Islet precursor cell (in vitro differentiated cells): ENCODE measurements at regions not wholly inside any gene's neighbourhood (a gene's known extent, or its start where the extent isn't known, plus 50 kb on each side); places are given as distances from the start of the nearest gene placed in this dataset.

Source experiments
- DNase-seq: peaks from one replicate; pipeline ENCODE4 v3.0.0-alpha.2; 2018

GRCh38 chr20:23249541-23249940, 101.0 kb upstream of the NXT1 start:
- DNase-seq: no peak

- peak; percentile 26 for DNase-seq
Measured at GRCh38 chr20:23248461-23248882, 102.1 kb upstream of the NXT1 start.

GRCh38 chr20:23246717-23247664, 103.6 kb upstream of the NXT1 start:
- DNase-seq: no peak

- peak; percentile 77 for DNase-seq
Measured at GRCh38 chr20:23245553-23246181, 104.9 kb upstream of the NXT1 start.

GRCh38 chr20:23244916-23245552, 105.6 kb upstream of the NXT1 start:
- peak; percentile 24 for DNase-seq

GRCh38 chr20:23244156-23244915, 106.3 kb upstream of the NXT1 start:
- peak; percentile 47 for DNase-seq

GRCh38 chr20:23243791-23244155, 106.8 kb upstream of the NXT1 start:
- no peak for DNase-seq

GRCh38 chr20:23242556-23243180, 107.9 kb upstream of the NXT1 start:
- DNase-seq: no peak

- peak; percentile 35 for DNase-seq
Measured at GRCh38 chr20:23242104-23242503, 108.5 kb upstream of the NXT1 start.

GRCh38 chr20:23241416-23241815, 109.2 kb upstream of the NXT1 start:
- peak; percentile 36 for DNase-seq

GRCh38 chr20:23240519-23240918, 110.1 kb upstream of the NXT1 start:
- DNase-seq: no peak

- DNase-seq: no peak
Measured at GRCh38 chr20:23237201-23237600, 113.4 kb upstream of the NXT1 start.

- peak; percentile 79 for DNase-seq
Measured at GRCh38 chr20:23235173-23236027, 115.2 kb upstream of the NXT1 start.

GRCh38 chr20:23234311-23235078, 116.1 kb upstream of the NXT1 start:
- peak; percentile 33 for DNase-seq

GRCh38 chr20:23233341-23233740, 117.2 kb upstream of the NXT1 start:
- DNase-seq: no peak

- no peak for DNase-seq
Measured at GRCh38 chr20:23232679-23233308, 117.8 kb upstream of the NXT1 start.

GRCh38 chr20:23232219-23232581, 118.4 kb upstream of the NXT1 start:
- peak; percentile 53 for DNase-seq

- no peak for DNase-seq
Measured at GRCh38 chr20:23231561-23232218, 118.9 kb upstream of the NXT1 start.

- DNase-seq: peak; percentile 38
Measured at GRCh38 chr20:23230766-23231385, 119.7 kb upstream of the NXT1 start.
